NCI-H2196 (cell line): ENCODE measurements at regions not wholly inside any gene's neighbourhood (a gene's known extent, or its start where the extent isn't known, plus 50 kb on each side); places are given as distances from the start of the nearest gene placed in this dataset.
"Not testable (repeated sequence)": the region's sequence is repeated elsewhere in the genome, so short reads cannot be mapped to it uniquely, and the experiment has no call there.

Experiments used
- DNase-seq: peaks from one replicate; lab custom pipeline; 2025; ENCODE audit not compliant: unreplicated experiment; lab: John Stamatoyannopoulos, UW

DNA sequence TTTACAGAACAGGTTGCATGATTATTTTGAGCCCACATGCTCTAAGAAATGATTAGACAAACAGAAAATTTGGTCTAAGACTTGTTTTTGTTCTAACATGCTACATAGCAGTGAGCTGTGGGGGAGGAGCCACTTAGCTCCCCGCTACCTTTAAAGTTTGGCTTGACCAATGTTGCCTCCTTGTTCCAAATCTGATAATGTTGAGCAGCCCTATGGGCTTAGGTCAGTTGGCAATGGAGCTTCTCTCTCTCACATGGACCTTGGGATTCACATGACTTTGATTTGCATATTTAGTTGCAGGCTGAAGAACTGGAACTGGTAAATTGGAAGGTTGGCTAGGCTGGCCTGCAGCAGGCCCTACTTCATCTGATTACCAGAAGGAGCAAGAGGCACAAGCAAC is 116.4 kb downstream of the EBLN2 start:
- DNase-seq: no peak

DNA sequence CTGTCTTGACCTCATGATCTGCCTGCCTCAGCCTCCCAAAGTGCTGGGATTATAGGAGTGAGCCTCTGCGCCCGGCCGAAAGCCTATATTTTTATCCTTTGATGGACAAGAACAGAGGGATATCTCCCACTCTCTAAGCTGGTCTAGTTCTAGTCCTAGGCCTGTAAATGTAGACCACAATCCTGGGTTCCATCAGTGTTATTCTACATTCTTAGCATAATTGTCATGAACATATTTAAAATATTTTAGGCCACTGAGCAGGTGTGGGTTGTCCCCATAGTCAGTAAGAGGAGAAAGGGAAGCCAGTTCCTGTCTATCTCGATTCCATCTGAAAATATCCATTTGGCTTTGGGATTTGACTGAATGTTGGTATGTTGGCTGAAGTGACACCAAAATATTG is 118.1 kb downstream of the EBLN2 start:
- no peak for DNase-seq

DNA sequence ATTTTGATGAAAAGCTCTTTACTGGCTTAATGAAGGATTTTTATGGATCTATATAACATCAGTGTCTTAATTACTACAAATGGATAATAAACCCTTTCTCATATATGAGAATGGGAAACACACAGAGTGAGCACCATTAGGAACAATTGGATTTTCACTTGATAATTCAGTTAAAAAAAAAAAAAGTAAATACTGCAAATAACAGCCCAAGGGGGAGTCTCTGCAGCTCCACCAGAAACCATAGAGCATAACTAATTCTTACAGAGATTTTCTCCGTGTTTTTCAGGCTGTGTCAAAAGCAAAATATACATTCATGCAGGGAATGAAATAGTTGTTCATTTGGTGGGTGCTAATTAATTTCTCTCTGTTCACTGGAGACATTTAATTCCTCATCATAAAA is 125.3 kb downstream of the EBLN2 start:
- no peak for DNase-seq

- no peak for DNase-seq
These were observed 125.9 kb downstream of the EBLN2 start for GRCh38 chr3:73187328-73187727.

GRCh38 chr3:73188707-73189106 is 127.2 kb downstream of the EBLN2 start:
- DNase-seq: no peak

DNA sequence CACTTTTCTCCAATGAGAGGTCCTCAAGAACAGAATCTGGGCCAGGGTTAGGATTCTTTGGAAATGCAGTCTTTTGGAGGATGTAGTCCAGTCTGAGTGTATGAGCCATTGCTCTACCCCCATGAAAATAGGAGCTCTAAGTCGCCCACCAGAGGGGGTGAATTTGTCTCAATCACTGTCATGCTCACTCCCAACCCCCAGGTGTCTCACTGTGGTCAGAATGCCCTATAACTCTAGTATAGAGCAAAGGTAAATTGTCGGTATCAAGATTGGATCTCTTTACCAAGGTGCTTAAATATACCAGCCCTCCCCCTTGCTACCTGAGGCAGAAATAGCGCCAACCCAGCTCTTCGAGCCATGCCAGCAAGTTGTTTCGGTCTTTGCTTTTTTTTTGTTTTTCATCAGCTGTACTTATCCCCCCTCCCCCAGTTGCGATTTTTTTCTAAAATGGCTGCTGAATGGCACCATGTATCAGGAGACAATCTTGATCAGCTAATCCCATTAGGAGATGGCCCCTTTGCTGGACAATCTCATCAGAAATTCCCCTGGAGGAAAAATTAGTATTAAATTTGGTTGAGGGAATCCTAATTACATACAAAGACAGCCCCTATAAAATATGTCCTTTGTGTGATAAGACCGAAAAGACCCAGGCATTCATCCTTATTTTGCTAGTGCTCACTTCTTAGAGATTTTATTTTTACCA is 130.7 kb downstream of the EBLN2 start:
- DNase-seq: no peak

- DNase-seq: not testable (repeated sequence)
These were observed 132.5 kb downstream of the EBLN2 start for GRCh38 chr3:73193943-73194342.

GRCh38 chr3:73197187-73197586 is 135.7 kb downstream of the EBLN2 start:
- DNase-seq: no peak

DNA sequence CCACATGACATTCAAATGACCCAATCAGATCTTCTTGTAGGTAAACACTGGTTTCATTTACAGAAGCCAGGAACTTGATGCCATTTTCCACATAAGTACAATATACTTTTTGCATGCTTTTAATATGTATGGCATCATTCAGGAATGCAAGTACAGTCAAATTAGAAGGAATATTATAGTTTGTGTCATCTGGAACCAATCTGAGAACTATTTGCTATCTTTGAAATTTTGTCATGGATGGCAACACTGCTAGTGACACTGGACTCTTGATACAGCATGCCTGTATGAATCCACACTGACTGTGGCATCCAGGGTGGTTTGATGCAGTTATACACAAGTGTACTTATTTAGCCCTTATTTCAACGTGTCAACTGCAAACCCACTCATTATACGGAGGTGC is 141.6 kb downstream of the EBLN2 start:
- no peak for DNase-seq

DNA sequence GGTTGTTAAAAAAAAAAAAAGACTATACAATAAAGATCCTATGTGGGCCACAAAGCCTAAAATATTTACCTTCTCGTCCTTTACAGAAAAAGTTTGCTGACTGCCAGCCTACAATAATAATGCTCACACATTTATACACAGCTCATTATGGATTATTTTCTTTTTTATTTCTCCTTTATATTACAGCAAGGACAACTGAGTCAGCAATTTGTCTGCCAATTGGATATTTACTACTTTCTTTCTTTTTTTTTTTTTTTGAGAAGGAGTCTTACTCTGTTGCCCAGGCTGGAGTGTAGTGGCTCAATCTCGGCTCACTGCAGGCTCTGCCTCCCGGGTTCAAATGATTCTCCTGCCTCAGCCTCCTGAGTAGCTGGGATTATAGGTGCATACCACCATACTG is 142.2 kb downstream of the EBLN2 start:
- no peak for DNase-seq

- DNase-seq: no peak
These were observed 143.4 kb downstream of the EBLN2 start for GRCh38 chr3:73204841-73205240.

- no peak for DNase-seq
These were observed 144.6 kb downstream of the EBLN2 start for GRCh38 chr3:73206030-73206429.

- DNase-seq: no peak
These were observed 146.5 kb downstream of the EBLN2 start for GRCh38 chr3:73207946-73208440.

DNA sequence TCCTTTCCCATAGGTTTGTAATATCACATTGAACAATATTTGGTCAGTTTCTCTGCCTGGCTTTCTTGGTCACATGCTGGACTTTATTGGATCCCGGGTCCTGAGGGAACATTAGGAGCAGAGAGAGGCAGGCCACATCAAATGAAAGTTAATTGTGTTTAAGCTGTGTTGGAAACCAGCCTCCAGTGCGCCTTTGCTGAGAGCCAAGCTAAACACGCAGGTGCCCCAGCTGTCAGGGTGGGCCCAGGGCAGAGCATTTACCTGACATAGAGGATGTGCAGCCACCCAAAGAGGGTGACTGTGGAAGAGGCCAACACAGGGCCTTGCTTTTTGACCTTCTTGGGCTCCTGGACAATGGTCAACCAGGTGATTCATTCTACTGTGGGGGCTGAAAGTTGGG is 149.3 kb downstream of the EBLN2 start:
- no peak for DNase-seq

- no peak for DNase-seq
These were observed 151.2 kb downstream of the EBLN2 start for GRCh38 chr3:73212683-73213082.

DNA sequence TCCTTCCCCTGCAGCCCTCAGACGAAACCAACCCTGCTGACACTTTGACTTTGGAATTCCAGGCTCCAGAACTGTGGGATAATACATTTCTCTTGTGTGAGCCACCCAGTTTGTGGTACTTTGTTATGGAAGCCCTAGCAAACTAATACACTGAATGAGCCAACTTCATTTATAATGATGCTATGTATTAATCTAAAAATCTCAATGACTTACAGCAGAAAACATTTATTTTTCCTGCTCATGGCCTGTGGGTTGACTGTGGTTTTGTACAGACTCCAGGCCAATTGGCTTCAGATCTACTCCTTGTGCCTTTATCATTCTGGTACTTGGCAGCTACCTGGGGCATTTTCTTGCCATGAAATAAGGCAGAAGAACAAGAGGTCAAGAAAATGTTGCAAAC is 152.4 kb downstream of the EBLN2 start:
- no peak for DNase-seq

- DNase-seq: no peak
These were observed 153.4 kb downstream of the EBLN2 start for GRCh38 chr3:73214846-73215245.

GRCh38 chr3:73215281-73215680 is 153.8 kb downstream of the EBLN2 start:
- no peak for DNase-seq

GRCh38 chr3:73215901-73216300 is 154.4 kb downstream of the EBLN2 start:
- no peak for DNase-seq

- DNase-seq: no peak
These were observed 154.9 kb downstream of the EBLN2 start for GRCh38 chr3:73216310-73216709.

DNA sequence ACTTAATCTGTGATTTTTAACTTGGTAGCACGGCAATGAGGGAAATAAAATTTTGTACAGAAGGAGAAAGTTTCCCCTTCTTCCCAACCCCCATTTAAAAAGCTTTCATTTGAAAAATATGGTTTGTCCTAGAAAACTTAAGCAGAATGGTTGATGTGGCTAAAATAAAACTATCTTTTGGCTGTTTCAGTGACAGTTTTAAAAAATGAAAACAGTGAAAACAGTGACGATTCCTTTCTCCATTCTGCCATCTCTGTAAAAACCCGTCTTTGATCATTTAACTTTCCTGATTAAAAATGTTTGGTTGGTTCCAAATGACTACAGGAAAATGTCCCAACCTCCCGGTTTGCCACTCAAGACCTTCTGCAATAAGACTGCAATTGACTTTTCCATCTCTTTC is 160.7 kb downstream of the EBLN2 start:
- no peak for DNase-seq

GRCh38 chr3:73225146-73225855 is 163.8 kb downstream of the EBLN2 start:
- no peak for DNase-seq

DNA sequence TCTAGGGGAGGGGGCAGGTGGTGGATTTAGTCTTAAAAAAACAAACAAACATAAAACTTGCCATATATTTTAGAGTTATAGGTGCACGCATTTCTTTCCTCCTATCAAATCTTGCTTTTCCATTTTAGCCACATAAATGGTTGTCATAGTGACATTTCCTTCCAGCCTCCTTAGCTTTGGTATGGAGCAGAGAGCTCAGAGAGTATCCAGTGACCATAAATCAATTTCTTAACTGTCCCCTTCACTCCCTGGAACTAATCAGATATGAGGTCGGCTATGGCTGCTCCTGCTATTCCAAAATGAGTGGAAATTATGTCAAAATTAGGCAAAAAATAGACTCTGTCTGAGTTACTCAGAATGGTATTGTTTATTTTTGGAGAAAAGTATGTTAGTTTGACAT is 164.5 kb downstream of the EBLN2 start:
- DNase-seq: no peak
